Ectodermal cell (in vitro differentiated cells): ENCODE measurements at regions not wholly inside any gene's neighbourhood (a gene's known extent, or its start where the extent isn't known, plus 50 kb on each side); places are given as distances from the start of the nearest gene placed in this dataset.
"Not testable (repeated sequence)": the region's sequence is repeated elsewhere in the genome, so short reads cannot be mapped to it uniquely, and the experiment has no call there.

Experiments used
- H3K27ac ChIP-seq: 2 replicates; pipeline ENCODE4 v1.7.0; 2013; ENCODE audit warnings: mild to moderate bottlenecking, low read depth, low read length; ENCODE audit not compliant: insufficient read depth, poor library complexity, severe bottlenecking
- H3K27me3 ChIP-seq: 2 replicates; pipeline ENCODE4 v1.7.0; 2013; ENCODE audit warnings: mild to moderate bottlenecking, low read length; ENCODE audit not compliant: insufficient read depth, control insufficient read depth, poor library complexity, severe bottlenecking
- H3K36me3 ChIP-seq: one replicate; pipeline ENCODE4 v1.7.0; 2013; ENCODE audit warnings: low read length; ENCODE audit not compliant: control insufficient read depth, insufficient read depth
- H3K4me1 ChIP-seq: one replicate; pipeline ENCODE4 v1.7.0; 2013; ENCODE audit warnings: low read length; ENCODE audit not compliant: control insufficient read depth, insufficient read depth
- H3K4me3 ChIP-seq: 2 replicates; pipeline ENCODE4 v1.7.0; 2013; ENCODE audit warnings: low read depth, low read length, control low read depth; ENCODE audit not compliant: insufficient read depth
- H3K9me3 ChIP-seq: 2 replicates; pipeline ENCODE4 v1.7.0; 2013; ENCODE audit warnings: mild to moderate bottlenecking, low read length, moderate library complexity; ENCODE audit not compliant: control insufficient read depth
- WGBS, 2 experiments: methylation state at CpG; one replicate each; pipeline ENCODE4 v1.1.7; 2013; ENCODE audit warnings: missing lambda C conversion rate in 2 of 2; 5-methylcytosine and 5-hydroxymethylcytosine counted together

- WGBS, 2 experiments = no CpG with 5 or more reads among the region's 10 CpGs
- not testable (repeated sequence) for H3K36me3 ChIP-seq, H3K4me1 ChIP-seq, H3K27ac ChIP-seq, H3K9me3 ChIP-seq, H3K27me3 ChIP-seq, H3K4me3 ChIP-seq
Measured at GRCh38 chr1:149635290-149635899, 51.7 kb downstream of the PPIAL4C start.

- WGBS, 2 experiments = 1% methylated on average over 35 to 38 of the region's 41 CpGs
- H3K4me1 ChIP-seq, H3K27me3 ChIP-seq, H3K36me3 ChIP-seq, H3K9me3 ChIP-seq: not testable (repeated sequence)
- Histone ChIP-seq H3K27ac (peak overlapping the region; percentile 95), H3K4me3 (peak overlapping the region; percentile 46)
Measured at GRCh38 chr1:149636286-149637122, 52.9 kb downstream of the PPIAL4C start.

- WGBS, 2 experiments = 96% methylated on average over 7 to 8 of the region's 8 CpGs
- H3K27me3 ChIP-seq, H3K36me3 ChIP-seq, H3K4me3 ChIP-seq, H3K27ac ChIP-seq, H3K9me3 ChIP-seq, H3K4me1 ChIP-seq: not testable (repeated sequence)
Measured at GRCh38 chr1:149638481-149638880, 54.8 kb downstream of the PPIAL4C start.

GRCh38 chr1:149638901-149639658 lies 55.4 kb downstream of the PPIAL4C start:
- not testable (repeated sequence) for H3K9me3 ChIP-seq, H3K27me3 ChIP-seq, H3K4me3 ChIP-seq, H3K4me1 ChIP-seq, H3K36me3 ChIP-seq, H3K27ac ChIP-seq
- 96% methylated on average over 18 to 21 of the region's 31 CpGs for whole genome bisulfite sequencing, 2 experiments

- WGBS, 2 experiments = 88% methylated on average over 4 of the region's 4 CpGs
- H3K27me3 ChIP-seq, H3K4me3 ChIP-seq, H3K27ac ChIP-seq, H3K4me1 ChIP-seq, H3K36me3 ChIP-seq, H3K9me3 ChIP-seq: not testable (repeated sequence)
Measured at GRCh38 chr1:149641179-149641578, 57.5 kb downstream of the PPIAL4C start.

- not testable (repeated sequence) for H3K36me3 ChIP-seq, H3K4me1 ChIP-seq, H3K9me3 ChIP-seq, H3K27ac ChIP-seq, H3K4me3 ChIP-seq, H3K27me3 ChIP-seq
- 67% methylated on average over 1 of the region's 1 CpG; no CpG with 5 or more reads in 1 of the 2 experiments for WGBS, 2 experiments
Measured at GRCh38 chr1:149644818-149645217, 61.2 kb downstream of the PPIAL4C start.

GRCh38 chr1:149646360-149647017 lies 62.8 kb downstream of the PPIAL4C start:
- H3K27ac ChIP-seq, H3K27me3 ChIP-seq, H3K9me3 ChIP-seq, H3K4me3 ChIP-seq, H3K36me3 ChIP-seq, H3K4me1 ChIP-seq: not testable (repeated sequence)
- WGBS, 2 experiments = 65 to 70% methylated on average over 14 to 18 of the region's 37 CpGs

- not testable (repeated sequence) for H3K27me3 ChIP-seq, H3K27ac ChIP-seq, H3K4me1 ChIP-seq, H3K36me3 ChIP-seq, H3K9me3 ChIP-seq, H3K4me3 ChIP-seq
- WGBS, 2 experiments = 83 to 85% methylated on average over 9 to 10 of the region's 20 CpGs
Measured at GRCh38 chr1:149647018-149647373, 63.3 kb downstream of the PPIAL4C start.

GRCh38 chr1:149657750-149658149 lies 74.1 kb downstream of the PPIAL4C start:
- H3K9me3 ChIP-seq, H3K4me1 ChIP-seq, H3K36me3 ChIP-seq, H3K4me3 ChIP-seq, H3K27me3 ChIP-seq, H3K27ac ChIP-seq: not testable (repeated sequence)
- 87 to 89% methylated on average over 3 to 4 of the region's 4 CpGs for WGBS, 2 experiments

GRCh38 chr1:149658175-149658574 lies 74.5 kb downstream of the PPIAL4C start:
- not testable (repeated sequence) for H3K9me3 ChIP-seq, H3K4me1 ChIP-seq, H3K36me3 ChIP-seq, H3K27ac ChIP-seq, H3K4me3 ChIP-seq, H3K27me3 ChIP-seq
- 89 to 94% methylated on average over 1 to 2 of the region's 5 CpGs for WGBS, 2 experiments
